ENCODE measurements at regions not wholly inside any gene's neighbourhood (a gene's known extent, or its start where the extent isn't known, plus 50 kb on each side); places are given as distances from the start of the nearest gene placed in this dataset.

- POLR2A ChIA-PET = no interaction called here
- no peak overlapping the region for H2AFZ ChIP-seq (ENCODE audit: low read depth)
These were observed 301.9 kb upstream of the KYNU start for GRCh38 chr2:142575561-142575960.

More at GRCh38 chr2:142575561-142575960, 301.9 kb upstream of the KYNU start:
- no peaks in the 10 kb centered on the region for H4K20me1 ChIP-seq (ENCODE audit: insufficient read depth)
- no peak for DNase-seq
- H3K9me2 ChIP-seq = no peaks in the 10 kb centered on the region
- CTCF ChIA-PET = no interaction called here
- no peaks in the 10 kb centered on the region for H3K27me3 ChIP-seq (ENCODE audit: insufficient read depth)
- H3K27ac ChIP-seq (ENCODE audit: low read depth in 2 of 2, low read length in 1 of 2) = no peak overlapping the region
- no peaks in the 10 kb centered on the region for H3F3A ChIP-seq (replicated peaks; ENCODE audit: insufficient read depth)
- H3K4me3 ChIP-seq (ENCODE audit: low read depth in 2 of 2, low read length in 1 of 2) = no peak overlapping the region
- TF ChIP-seq ELF1 (IDR thresholded peaks at IDR 0.05) (no peak), MAX (IDR thresholded peaks at IDR 0.05; ENCODE audit: low read depth) (no peak), CHD2 (IDR thresholded peaks at IDR 0.05; ENCODE audit: low read length, partially characterized antibody) (no peak), SIN3A (IDR thresholded peaks at IDR 0.05; ENCODE audit: borderline replicate concordance, low read depth, low read length) (no peak), NFIC (IDR thresholded peaks at IDR 0.05; ENCODE audit: borderline replicate concordance) (no peak), RAD21 (IDR thresholded peaks at IDR 0.05; ENCODE audit: low read length) (no peak), TCF12 (IDR thresholded peaks at IDR 0.05) (no peak), RXRA (IDR thresholded peaks at IDR 0.05; ENCODE audit: borderline replicate concordance, low read depth) (no peak), TAF1 (IDR thresholded peaks at IDR 0.05; ENCODE audit: borderline replicate concordance, low read depth, low read length) (no peak), POLR2AphosphoS5 (IDR thresholded peaks at IDR 0.05; ENCODE audit: low read depth, low read length) (no peak), RFX5 (IDR thresholded peaks at IDR 0.05; ENCODE audit: low read length) (no peak), FOXJ3 (CRISPR knock-in tag; IDR thresholded peaks at IDR 0.05) (no peak), MEF2A (IDR thresholded peaks at IDR 0.05; ENCODE audit: borderline replicate concordance, low read depth) (no peak), SMC3 (IDR thresholded peaks at IDR 0.05; ENCODE audit: low read depth, low read length) (no peak)
- TF ChIP-seq, protein P1, sequence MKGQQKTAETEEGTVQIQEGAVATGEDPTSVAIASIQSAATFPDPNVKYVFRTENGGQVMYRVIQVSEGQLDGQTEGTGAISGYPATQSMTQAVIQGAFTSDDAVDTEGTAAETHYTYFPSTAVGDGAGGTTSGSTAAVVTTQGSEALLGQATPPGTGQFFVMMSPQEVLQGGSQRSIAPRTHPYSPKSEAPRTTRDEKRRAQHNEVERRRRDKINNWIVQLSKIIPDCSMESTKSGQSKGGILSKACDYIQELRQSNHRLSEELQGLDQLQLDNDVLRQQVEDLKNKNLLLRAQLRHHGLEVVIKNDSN (IDR thresholded peaks at IDR 0.05; ENCODE audit: borderline replicate concordance, low read depth) = no peak
- TF ChIP-seq, protein P2, sequence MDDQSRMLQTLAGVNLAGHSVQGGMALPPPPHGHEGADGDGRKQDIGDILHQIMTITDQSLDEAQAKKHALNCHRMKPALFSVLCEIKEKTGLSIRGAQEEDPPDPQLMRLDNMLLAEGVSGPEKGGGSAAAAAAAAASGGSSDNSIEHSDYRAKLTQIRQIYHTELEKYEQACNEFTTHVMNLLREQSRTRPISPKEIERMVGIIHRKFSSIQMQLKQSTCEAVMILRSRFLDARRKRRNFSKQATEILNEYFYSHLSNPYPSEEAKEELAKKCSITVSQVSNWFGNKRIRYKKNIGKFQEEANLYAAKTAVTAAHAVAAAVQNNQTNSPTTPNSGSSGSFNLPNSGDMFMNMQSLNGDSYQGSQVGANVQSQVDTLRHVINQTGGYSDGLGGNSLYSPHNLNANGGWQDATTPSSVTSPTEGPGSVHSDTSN (IDR thresholded peaks at IDR 0.05) = no peak
- TF ChIP-seq, protein P3, sequence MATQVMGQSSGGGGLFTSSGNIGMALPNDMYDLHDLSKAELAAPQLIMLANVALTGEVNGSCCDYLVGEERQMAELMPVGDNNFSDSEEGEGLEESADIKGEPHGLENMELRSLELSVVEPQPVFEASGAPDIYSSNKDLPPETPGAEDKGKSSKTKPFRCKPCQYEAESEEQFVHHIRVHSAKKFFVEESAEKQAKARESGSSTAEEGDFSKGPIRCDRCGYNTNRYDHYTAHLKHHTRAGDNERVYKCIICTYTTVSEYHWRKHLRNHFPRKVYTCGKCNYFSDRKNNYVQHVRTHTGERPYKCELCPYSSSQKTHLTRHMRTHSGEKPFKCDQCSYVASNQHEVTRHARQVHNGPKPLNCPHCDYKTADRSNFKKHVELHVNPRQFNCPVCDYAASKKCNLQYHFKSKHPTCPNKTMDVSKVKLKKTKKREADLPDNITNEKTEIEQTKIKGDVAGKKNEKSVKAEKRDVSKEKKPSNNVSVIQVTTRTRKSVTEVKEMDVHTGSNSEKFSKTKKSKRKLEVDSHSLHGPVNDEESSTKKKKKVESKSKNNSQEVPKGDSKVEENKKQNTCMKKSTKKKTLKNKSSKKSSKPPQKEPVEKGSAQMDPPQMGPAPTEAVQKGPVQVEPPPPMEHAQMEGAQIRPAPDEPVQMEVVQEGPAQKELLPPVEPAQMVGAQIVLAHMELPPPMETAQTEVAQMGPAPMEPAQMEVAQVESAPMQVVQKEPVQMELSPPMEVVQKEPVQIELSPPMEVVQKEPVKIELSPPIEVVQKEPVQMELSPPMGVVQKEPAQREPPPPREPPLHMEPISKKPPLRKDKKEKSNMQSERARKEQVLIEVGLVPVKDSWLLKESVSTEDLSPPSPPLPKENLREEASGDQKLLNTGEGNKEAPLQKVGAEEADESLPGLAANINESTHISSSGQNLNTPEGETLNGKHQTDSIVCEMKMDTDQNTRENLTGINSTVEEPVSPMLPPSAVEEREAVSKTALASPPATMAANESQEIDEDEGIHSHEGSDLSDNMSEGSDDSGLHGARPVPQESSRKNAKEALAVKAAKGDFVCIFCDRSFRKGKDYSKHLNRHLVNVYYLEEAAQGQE (IDR thresholded peaks at IDR 0.05; ENCODE audit: low read depth, low read length) = no peak
- H3K4me1 ChIP-seq (ENCODE audit: control insufficient read depth in 1 of 2, insufficient read depth in 2 of 2, low read depth in 1 of 2, low read length in 1 of 2) = no peaks in the 10 kb centered on the region; a peak in 1 of 4 replicates
- no peaks in the 10 kb centered on the region for H3K36me3 ChIP-seq (replicated peaks in 1 of 2; ENCODE audit: control insufficient read depth in 1 of 2, insufficient read depth in 2 of 2, low read length in 1 of 2)
- no peak overlapping the region for H3K4me2 ChIP-seq
- no peak overlapping the region for H3K9ac ChIP-seq
- no peaks in the 10 kb centered on the region for H3K79me2 ChIP-seq (ENCODE audit: insufficient read depth)
- no peaks in the 10 kb centered on the region for H3K9me3 ChIP-seq
- WGBS (ENCODE audit: low lambda C conversion rate) = 6% methylated on average over 1 of the region's 1 CpG
